BLaER1 treated with 17β-estradiol and CSF1 and Interleukin-3, amounts not matched to agents 10 nM and 100 nM (cell line): ENCODE measurements at regions not wholly inside any gene's neighbourhood (a gene's known extent, or its start where the extent isn't known, plus 50 kb on each side); places are given as distances from the start of the nearest gene placed in this dataset.

ENCODE experiments used
- H3K27ac ChIP-seq, 11 experiments: shearing (Covaris generic); formaldehyde crosslinking; 2 replicates each; pipeline ENCODE4 v1.8.1; 2022
- H3K27me3 ChIP-seq, 11 experiments: shearing (Covaris generic); formaldehyde crosslinking; 2 replicates each; pipeline ENCODE4 v1.8.1; 2022
- H3K36me3 ChIP-seq, 11 experiments: shearing (Covaris generic); formaldehyde crosslinking; 2 replicates each; pipeline ENCODE4 v1.8.1; 2022
- H3K4me1 ChIP-seq, 10 experiments: shearing (Covaris generic); formaldehyde crosslinking; 2 replicates each; pipeline ENCODE4 v1.8.1; 2022
- H3K4me2 ChIP-seq, 11 experiments: shearing (Covaris generic); formaldehyde crosslinking; 2 replicates each; pipeline ENCODE4 v1.8.1; 2022
- H3K4me3 ChIP-seq, 10 experiments: shearing (Covaris generic); formaldehyde crosslinking; 2 replicates each; pipeline ENCODE4 v1.8.1; 2022
- H3K9ac ChIP-seq, 11 experiments: shearing (Covaris generic); formaldehyde crosslinking; 2 replicates each; pipeline ENCODE4 v1.8.1; 2022
- H3K9me3 ChIP-seq, 11 experiments: shearing (Covaris generic); formaldehyde crosslinking; replicated peaks in 1 of 11; 2 replicates each; pipeline ENCODE4 v1.8.1; 2022
- H4K20me1 ChIP-seq, 11 experiments: shearing (Covaris generic); formaldehyde crosslinking; 2 replicates each; pipeline ENCODE4 v1.8.1; 2022
- Cebpa-rat ChIP-seq, 11 experiments: shearing (Covaris generic); IDR thresholded peaks; 2 replicates each; pipeline ENCODE4 v1.8.1; 2022

DNA sequence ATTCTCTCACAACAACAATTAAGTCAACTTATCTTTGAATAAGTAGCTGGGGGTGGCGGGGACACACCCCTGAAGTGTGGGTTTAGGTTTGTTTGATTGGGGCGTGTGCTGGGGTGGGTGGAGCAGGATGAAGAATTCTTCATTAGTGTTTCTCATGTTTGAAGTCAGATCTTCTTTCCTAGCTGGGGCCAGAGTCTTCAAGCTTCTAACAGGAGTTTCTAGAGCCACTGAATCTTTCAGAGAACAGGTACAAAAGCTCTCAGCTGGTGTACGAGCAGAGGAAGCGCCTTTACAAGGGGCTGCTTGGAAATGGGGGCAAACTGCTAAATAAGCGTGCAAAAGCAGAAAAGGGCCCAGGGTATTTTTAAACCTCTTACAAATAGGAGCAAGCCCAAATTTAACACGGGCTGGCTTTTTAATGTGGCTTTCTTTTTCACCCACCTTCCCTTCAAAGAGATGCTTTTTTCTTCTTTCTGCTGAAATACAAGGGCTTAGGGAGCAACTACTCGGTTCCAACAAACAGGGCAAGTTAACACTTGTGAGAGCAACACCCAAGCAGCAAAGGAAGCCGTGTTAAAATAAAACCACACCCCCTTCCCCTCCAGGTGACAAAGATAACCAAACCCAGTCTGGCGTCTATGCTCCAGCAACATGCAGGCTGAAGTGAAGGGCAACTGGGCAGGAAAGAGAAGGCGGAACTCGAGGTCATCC, 86.9 kb upstream of the RASGRP1 start:
- Histone ChIP-seq H3K4me3 (peak overlapping the region in 8 of 10 experiments; percentile 4 to 59 (median 48); a peak in 14 of 20 replicates), H3K27ac (peak overlapping the region in 10 of 11 experiments; percentile 43 to 95 (median 93); a peak in 20 of 22 replicates), H3K36me3 (no peaks in the 10 kb centered on the region; a peak in 2 of 22 replicates), H3K9me3 (peaks cover 9 to 21% (median 10%) of the 10 kb centered on the region in 11 experiments), H4K20me1 (no peaks in the 10 kb centered on the region), H3K4me1 (peaks cover 36 to 63% (median 55%) of the 10 kb centered on the region in 10 experiments), H3K9ac (peak overlapping the region in 9 of 11 experiments; percentile 55 to 84 (median 82); a peak in 18 of 22 replicates), H3K27me3 (no peaks in the 10 kb centered on the region), H3K4me2 (peak overlapping the region; percentile 71 to 97 (median 91))
- no peak for TF ChIP-seq Cebpa-rat (IDR thresholded peaks at IDR 0.05)

GRCh38 chr15:38652183-38652794, 87.7 kb upstream of the RASGRP1 start:
- Histone ChIP-seq H3K27me3 (no peaks in the 10 kb centered on the region), H3K4me2 (peak overlapping the region; percentile 71 to 97 (median 91)), H3K4me1 (peaks cover 36 to 58% (median 55%) of the 10 kb centered on the region in 10 experiments), H4K20me1 (no peaks in the 10 kb centered on the region), H3K4me3 (peak overlapping the region in 7 of 10 experiments; percentile 40 to 59 (median 50); a peak in 7 of 20 replicates), H3K9ac (peak overlapping the region in 9 of 11 experiments; percentile 55 to 84 (median 82); a peak in 17 of 22 replicates), H3K36me3 (no peaks in the 10 kb centered on the region; a peak in 2 of 22 replicates), H3K27ac (peak overlapping the region in 9 of 11 experiments; percentile 64 to 95 (median 94); a peak in 18 of 22 replicates), H3K9me3 (peaks cover 9 to 21% (median 10%) of the 10 kb centered on the region in 11 experiments)
- TF ChIP-seq Cebpa-rat (IDR thresholded peaks at IDR 0.05): no peak

DNA sequence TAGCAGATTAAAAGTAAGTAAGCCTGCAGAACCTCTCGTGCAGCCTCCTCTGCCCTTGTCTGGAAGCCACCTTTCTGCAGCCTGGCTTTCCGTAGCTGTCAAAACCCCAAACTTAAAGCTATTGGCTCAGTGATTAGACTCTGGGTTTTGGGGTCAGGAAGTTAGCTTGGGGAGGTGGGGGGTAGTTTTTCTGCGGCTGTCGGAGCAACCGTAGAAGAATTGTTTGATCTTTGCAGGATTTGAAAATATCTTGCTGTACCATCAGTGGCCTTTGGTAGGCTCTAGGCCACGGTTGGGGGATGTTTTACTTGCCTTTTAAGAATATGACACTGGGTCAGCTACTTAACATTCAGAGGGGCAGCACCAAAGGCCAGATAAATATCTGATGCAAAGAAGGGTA, 88.4 kb upstream of the RASGRP1 start:
- Histone ChIP-seq H3K9ac (peak overlapping the region in 6 of 11 experiments; percentile 21 to 84 (median 80); a peak in 11 of 22 replicates), H4K20me1 (no peaks in the 10 kb centered on the region), H3K36me3 (no peaks in the 10 kb centered on the region; a peak in 2 of 22 replicates), H3K4me2 (peak overlapping the region; percentile 71 to 97 (median 91)), H3K9me3 (peaks cover 9 to 21% (median 10%) of the 10 kb centered on the region in 11 experiments), H3K4me1 (peaks cover 36 to 55% (median 51%) of the 10 kb centered on the region in 10 experiments), H3K4me3 (peak overlapping the region in 1 of 10 experiments; percentile 57; a peak in 3 of 20 replicates), H3K27me3 (no peaks in the 10 kb centered on the region), H3K27ac (peak overlapping the region in 8 of 11 experiments; percentile 87 to 95 (median 94); a peak in 16 of 22 replicates)
- TF ChIP-seq Cebpa-rat (IDR thresholded peaks at IDR 0.05): no peak

DNA sequence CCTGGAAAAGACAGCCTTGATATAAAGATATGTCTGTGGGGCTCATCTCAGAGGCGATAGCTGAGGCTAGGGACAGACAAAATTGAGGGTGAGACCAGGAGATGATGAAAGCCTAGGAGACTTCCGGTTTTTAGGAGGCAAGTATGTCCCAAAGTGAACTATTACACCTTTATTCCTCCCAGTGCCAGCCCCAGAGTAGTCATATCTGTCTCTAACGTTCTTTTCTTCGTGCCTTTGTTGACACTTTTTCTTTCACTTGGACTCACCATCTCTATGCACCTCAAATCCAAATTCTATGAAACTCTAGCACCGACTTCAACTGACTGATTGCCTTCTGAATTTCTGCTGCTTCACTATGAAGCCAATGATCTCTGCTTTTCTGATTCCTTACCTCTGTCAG, 93.8 kb upstream of the RASGRP1 start:
- Histone ChIP-seq H3K36me3 (no peaks in the 10 kb centered on the region), H3K4me1 (peaks cover 9 to 19% (median 15%) of the 10 kb centered on the region in 10 experiments), H3K4me3 (no peak overlapping the region), H3K9me3 (peaks cover 0 to 3% (median 0%) of the 10 kb centered on the region in 11 experiments; a peak in 2 of 22 replicates), H3K27me3 (no peaks in the 10 kb centered on the region), H4K20me1 (no peaks in the 10 kb centered on the region), H3K27ac (no peak overlapping the region), H3K9ac (no peak overlapping the region), H3K4me2 (no peak overlapping the region)
- no peak for TF ChIP-seq Cebpa-rat (IDR thresholded peaks at IDR 0.05)

- no peak overlapping the region for H3K4me3 ChIP-seq
- H3K9me3 ChIP-seq: peaks cover 0 to 3% (median 0%) of the 10 kb centered on the region in 11 experiments; a peak in 1 of 22 replicates
- H3K27me3 ChIP-seq: no peaks in the 10 kb centered on the region
- H3K4me2 ChIP-seq: peak overlapping the region in 7 of 11 experiments; percentile 2 to 38 (median 8); a peak in 5 of 22 replicates
- H3K27ac ChIP-seq: no peak overlapping the region
- no peaks in the 10 kb centered on the region for H4K20me1 ChIP-seq
- peaks cover 0 to 18% (median 14%) of the 10 kb centered on the region in 10 experiments; a peak in 14 of 20 replicates for H3K4me1 ChIP-seq
- H3K9ac ChIP-seq: no peak overlapping the region
- H3K36me3 ChIP-seq: no peaks in the 10 kb centered on the region
- TF ChIP-seq Cebpa-rat (IDR thresholded peaks at IDR 0.05): no peak
These were observed 96.1 kb upstream of the RASGRP1 start for GRCh38 chr15:38660738-38661137.

GRCh38 chr15:38662033-38662802, 97.6 kb upstream of the RASGRP1 start:
- H3K4me3 ChIP-seq: no peak overlapping the region
- H3K4me2 ChIP-seq: peak overlapping the region in 2 of 11 experiments; percentile 4 to 9; a peak in 3 of 22 replicates
- no peak overlapping the region for H3K27ac ChIP-seq
- H3K4me1 ChIP-seq: peaks cover 0 to 24% (median 18%) of the 10 kb centered on the region in 10 experiments; a peak in 14 of 20 replicates
- H3K9me3 ChIP-seq: peaks cover 0 to 3% (median 0%) of the 10 kb centered on the region in 11 experiments; a peak in 1 of 22 replicates
- no peak overlapping the region for H3K9ac ChIP-seq
- no peak for TF ChIP-seq Cebpa-rat (IDR thresholded peaks at IDR 0.05)
- H4K20me1 ChIP-seq: no peaks in the 10 kb centered on the region
- no peaks in the 10 kb centered on the region for H3K36me3 ChIP-seq
- no peaks in the 10 kb centered on the region for H3K27me3 ChIP-seq

DNA sequence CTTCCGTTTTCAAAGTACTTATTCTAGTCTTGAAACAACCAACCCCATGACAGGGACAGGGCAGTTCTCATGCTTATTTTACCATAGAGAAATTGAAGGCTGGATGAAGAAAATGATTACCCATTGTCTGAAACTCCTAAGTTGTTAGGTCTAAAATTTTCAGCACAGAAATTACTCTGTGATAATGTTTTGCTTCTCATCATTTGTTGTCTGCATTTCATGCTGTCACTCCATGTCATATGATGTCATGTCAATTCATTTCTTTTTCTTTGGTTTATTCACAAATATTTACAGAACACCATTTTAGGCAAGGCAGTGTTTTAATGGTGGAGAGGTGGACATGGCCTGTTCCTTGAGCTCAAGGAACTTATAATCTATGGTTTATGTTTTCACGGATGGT, 98.2 kb upstream of the RASGRP1 start:
- Histone ChIP-seq H3K27ac (no peak overlapping the region), H3K4me2 (peak overlapping the region in 2 of 11 experiments; percentile 4 to 9; a peak in 2 of 22 replicates), H3K27me3 (no peaks in the 10 kb centered on the region), H3K4me1 (peaks cover 0 to 29% (median 19%) of the 10 kb centered on the region in 10 experiments; a peak in 14 of 20 replicates), H3K36me3 (no peaks in the 10 kb centered on the region), H4K20me1 (no peaks in the 10 kb centered on the region), H3K9me3 (peaks cover 0 to 3% (median 0%) of the 10 kb centered on the region in 11 experiments; a peak in 1 of 22 replicates), H3K4me3 (no peak overlapping the region), H3K9ac (no peak overlapping the region)
- no peak for TF ChIP-seq Cebpa-rat (IDR thresholded peaks at IDR 0.05)

DNA sequence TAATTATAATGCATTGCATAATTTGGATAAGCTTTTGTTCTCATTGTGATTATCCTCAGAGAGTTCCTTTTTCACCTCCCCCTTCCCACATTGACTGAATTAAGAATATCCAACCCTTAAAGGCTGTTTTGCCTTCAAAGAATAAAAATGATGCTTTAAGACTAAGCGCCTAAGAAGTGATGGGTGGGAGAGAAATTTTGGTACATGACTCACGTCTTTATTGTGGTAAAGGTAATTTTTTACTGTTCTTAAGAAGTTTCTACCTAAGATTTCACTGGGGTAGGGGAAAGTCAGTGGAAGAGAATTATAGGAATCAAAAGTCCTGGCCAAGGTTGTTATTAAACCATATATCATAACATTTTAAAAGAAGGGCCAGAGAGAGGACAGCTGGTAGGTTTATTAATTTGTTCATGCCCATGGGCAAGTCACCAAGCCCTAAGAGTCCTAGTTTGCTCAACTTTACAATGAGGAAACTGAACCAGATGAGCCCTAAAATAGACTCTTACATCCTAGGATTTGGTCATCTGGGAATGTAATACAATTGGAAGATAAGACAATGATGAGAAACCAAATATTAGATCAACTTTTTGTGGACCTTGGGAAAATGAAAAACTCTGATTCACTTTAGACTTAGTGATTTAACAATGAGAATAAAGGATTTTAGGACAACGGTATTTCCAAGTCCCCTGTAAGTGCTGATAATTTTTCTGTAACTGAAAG, 101.1 kb upstream of the RASGRP1 start:
- no peak overlapping the region for H3K27ac ChIP-seq
- no peak overlapping the region; a peak in 1 of 22 replicates for H3K4me2 ChIP-seq
- peaks cover 0 to 4% (median 0%) of the 10 kb centered on the region in 11 experiments; a peak in 1 of 22 replicates for H3K9me3 ChIP-seq
- H4K20me1 ChIP-seq: no peaks in the 10 kb centered on the region
- no peak overlapping the region for H3K9ac ChIP-seq
- H3K27me3 ChIP-seq: no peaks in the 10 kb centered on the region
- H3K4me1 ChIP-seq: peaks cover 3 to 37% (median 20%) of the 10 kb centered on the region in 10 experiments; a peak in 16 of 20 replicates
- no peak overlapping the region for H3K4me3 ChIP-seq
- H3K36me3 ChIP-seq: no peaks in the 10 kb centered on the region
- no peak for TF ChIP-seq Cebpa-rat (IDR thresholded peaks at IDR 0.05)
